Bronchial epithelial cell (primary cell): ENCODE measurements at regions not wholly inside any gene's neighbourhood (a gene's known extent, or its start where the extent isn't known, plus 50 kb on each side); places are given as distances from the start of the nearest gene placed in this dataset.
"Not testable (repeated sequence)": the region's sequence is repeated elsewhere in the genome, so short reads cannot be mapped to it uniquely, and the experiment has no call there.

Experiments
- DNase-seq: peaks from one replicate; pipeline ENCODE4 v3.0.0-alpha.2; 2010; ENCODE audit warnings: low read depth
- FAIRE-seq: peaks from 2 replicates; lab custom pipeline; 2011; peaks lifted over from hg19 to GRCh38; lab: Jason Lieb, UNC
- H3K27me3 ChIP-seq: 2 replicates; pipeline ENCODE4 v1.5.1; 2011; ENCODE audit warnings: low read length; ENCODE audit not compliant: control insufficient read depth, insufficient read depth
- H3K36me3 ChIP-seq: 2 replicates; pipeline ENCODE4 v1.5.1; 2011; ENCODE audit warnings: low read length; ENCODE audit not compliant: control insufficient read depth, insufficient read depth
- H3K4me3 ChIP-seq: 2 replicates; pipeline ENCODE4 v1.5.1; 2011; ENCODE audit warnings: mild to moderate bottlenecking, low read depth, low read length, control low read depth
- CTCF ChIP-seq: IDR thresholded peaks from 2 replicates; pipeline ENCODE4 v1.5.1; 2011; ENCODE audit warnings: mild to moderate bottlenecking, moderate library complexity, low read length, control low read depth, inconsistent platforms; ENCODE audit not compliant: insufficient read depth, severe bottlenecking

DNA sequence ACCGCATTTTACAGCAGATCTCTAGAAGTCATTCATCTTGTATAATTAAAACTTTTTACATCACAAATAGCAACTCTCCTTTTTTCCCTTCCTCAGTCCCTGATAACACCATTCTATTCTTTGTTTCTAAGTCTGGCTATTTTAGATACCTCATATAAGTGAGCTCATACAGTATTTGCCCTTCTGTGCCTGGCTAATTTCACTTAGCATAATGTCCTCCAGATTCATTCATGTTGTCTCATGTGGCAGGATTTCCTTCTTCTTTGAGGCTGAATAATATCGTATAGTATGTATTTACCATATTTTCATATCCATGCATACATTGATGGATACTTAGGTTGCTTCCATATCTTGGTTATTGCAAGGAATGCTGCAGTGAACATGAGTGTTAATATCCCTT lies 362.0 kb downstream of the RFC3 start:
- H3K4me3 ChIP-seq = no peak overlapping the region
- TF ChIP-seq CTCF = no peak
- FAIRE-seq (no peak), DNase-seq (no peak)
- no peaks in the 10 kb centered on the region for H3K36me3 ChIP-seq
- H3K27me3 ChIP-seq = no peaks in the 10 kb centered on the region

DNA sequence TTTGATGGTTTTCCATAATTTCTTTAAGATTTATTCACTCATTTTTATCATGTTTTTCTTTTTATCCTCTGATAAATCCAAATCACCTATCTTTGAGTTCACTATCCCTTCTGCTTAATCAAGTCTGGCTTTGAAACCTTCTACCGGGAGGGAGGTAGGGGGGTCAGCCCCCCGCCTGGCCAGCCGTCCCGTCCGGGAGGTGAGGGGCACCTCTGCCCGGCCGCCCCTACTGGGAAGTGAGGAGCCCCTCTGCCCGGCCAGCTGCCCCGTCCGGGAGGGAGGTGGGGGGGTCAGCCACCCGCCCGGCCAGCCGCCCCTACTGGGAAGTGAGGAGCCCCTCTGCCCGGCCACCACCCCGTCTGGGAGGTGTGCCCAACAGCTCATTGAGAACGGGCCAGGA lies 363.3 kb downstream of the RFC3 start:
- not testable (repeated sequence) for H3K27me3 ChIP-seq, FAIRE-seq, DNase-seq, H3K4me3 ChIP-seq, H3K36me3 ChIP-seq

DNA sequence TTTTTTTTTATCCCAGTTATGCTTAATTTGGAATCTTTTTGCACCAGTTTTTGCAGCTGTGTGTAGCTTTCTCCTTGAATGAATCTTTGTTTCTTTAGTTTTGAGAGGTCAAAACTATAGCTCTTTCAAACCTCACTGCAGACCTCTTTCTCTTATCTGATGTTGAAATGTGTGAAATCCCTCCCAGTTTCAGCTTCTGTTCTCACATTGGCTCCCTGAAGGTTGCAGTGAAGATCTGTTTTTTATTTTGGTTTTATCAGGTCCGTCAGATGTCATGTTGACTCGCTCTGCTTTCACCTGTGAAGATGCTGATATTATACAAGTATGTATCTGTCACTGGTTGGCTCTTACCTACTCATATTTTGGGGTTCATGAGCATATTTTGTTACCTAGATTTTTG lies 372.0 kb downstream of the RFC3 start:
- TF ChIP-seq CTCF = no peak
- no peak overlapping the region for H3K4me3 ChIP-seq

GRCh38 chr13:34201050-34201913 lies 383.3 kb downstream of the RFC3 start:
- peak; percentile 48 for DNase-seq
- no peak overlapping the region for H3K4me3 ChIP-seq
- H3K27me3 ChIP-seq = no peaks in the 10 kb centered on the region
- no peak for TF ChIP-seq CTCF
- no peaks in the 10 kb centered on the region for H3K36me3 ChIP-seq
- no peak for FAIRE-seq

More for the DNA sequence above, 372.0 kb downstream of the RFC3 start:
- H3K27me3 ChIP-seq = no peaks in the 10 kb centered on the region
- no peak for DNase-seq
- no peaks in the 10 kb centered on the region for H3K36me3 ChIP-seq
- no peak for FAIRE-seq

DNA sequence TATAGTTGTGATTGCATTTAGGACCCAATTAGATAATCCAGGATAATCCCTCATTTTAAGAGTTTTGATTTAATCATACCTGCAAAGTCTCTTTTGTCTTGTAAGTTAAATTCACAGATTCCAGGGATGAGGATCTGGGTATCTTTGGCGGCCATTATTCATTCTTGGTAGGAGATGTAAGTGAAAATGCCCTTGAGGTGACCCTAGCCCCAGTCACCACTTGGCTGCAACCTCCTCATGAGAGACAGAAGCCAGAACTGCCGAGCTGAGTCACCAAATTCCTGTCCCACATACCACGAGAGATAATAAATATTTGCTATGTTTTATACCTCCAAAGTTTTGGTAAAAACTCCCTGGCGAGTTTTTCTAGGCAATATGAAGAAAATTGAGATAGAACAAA lies 389.4 kb downstream of the RFC3 start:
- FAIRE-seq (no peak), DNase-seq (peak; percentile 26)
- H3K27me3 ChIP-seq = no peaks in the 10 kb centered on the region
- no peak for TF ChIP-seq CTCF
- no peak overlapping the region for H3K4me3 ChIP-seq
- no peaks in the 10 kb centered on the region for H3K36me3 ChIP-seq

DNA sequence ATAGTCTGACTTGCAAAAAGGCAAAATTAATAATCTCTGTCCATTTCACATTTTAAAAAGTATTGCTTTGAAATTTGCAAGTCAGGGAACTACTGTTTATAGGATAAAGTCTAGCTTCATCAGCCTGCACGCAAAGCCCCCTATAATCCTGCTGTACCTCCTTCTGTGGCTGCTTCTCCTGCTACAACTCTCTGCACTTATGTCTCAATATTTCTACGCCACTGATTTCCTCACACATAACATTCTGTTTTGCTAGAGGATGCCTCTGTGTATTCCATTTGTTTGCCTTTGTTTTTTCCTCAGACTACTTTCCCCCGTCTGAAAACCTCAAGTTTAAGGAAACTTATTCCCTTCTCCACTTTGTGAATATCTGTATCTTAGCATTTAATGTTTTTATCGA lies 389.9 kb downstream of the RFC3 start:
- no peak overlapping the region for H3K4me3 ChIP-seq
- H3K27me3 ChIP-seq = no peaks in the 10 kb centered on the region
- no peak for TF ChIP-seq CTCF
- no peak for DNase-seq
- no peaks in the 10 kb centered on the region for H3K36me3 ChIP-seq
- FAIRE-seq = no peak
